ENCODE measurements at regions not wholly inside any gene's neighbourhood (a gene's known extent, or its start where the extent isn't known, plus 50 kb on each side); places are given as distances from the start of the nearest gene placed in this dataset.

- no peak for TF ChIP-seq ZFX (IDR thresholded peaks at IDR 0.05; ENCODE audit: borderline replicate concordance)
- no peak for TF ChIP-seq CTCF (IDR thresholded peaks at IDR 0.05)
- no peak overlapping the region for H3K27ac ChIP-seq
These were observed 214.9 kb upstream of the SYNDIG1 start for GRCh38 chr20:24254480-24254879.

DNA sequence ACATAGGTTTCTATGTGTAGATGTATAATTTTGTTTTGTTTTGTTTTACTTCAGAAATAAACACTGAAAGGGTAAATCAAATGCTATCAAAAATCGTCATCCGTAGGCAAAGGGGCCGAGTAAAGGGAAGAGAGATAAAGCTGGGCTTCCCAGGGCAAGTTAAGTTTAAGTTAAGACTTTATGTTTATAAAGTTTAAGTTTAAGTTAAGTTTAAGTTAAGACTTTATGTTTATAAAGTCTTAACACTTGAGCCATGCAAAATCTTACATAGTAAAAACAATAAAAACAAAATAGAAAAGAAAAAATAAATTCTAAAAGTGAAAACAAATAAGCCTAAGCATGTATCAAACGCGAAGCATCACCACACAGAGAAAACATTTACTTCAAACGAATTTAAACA, 216.1 kb upstream of the SYNDIG1 start:
- no peak overlapping the region for H3K27ac ChIP-seq
- TF ChIP-seq CTCF (IDR thresholded peaks at IDR 0.05), result no peak
- TF ChIP-seq ZFX (IDR thresholded peaks at IDR 0.05; ENCODE audit: borderline replicate concordance), result no peak

- no peak for TF ChIP-seq CTCF (IDR thresholded peaks at IDR 0.05)
- TF ChIP-seq ZFX (IDR thresholded peaks at IDR 0.05; ENCODE audit: borderline replicate concordance), result no peak
- no peak overlapping the region for H3K27ac ChIP-seq
These were observed 224.3 kb upstream of the SYNDIG1 start for GRCh38 chr20:24245094-24245493.

- no peak overlapping the region for H3K27ac ChIP-seq
- no peak for TF ChIP-seq CTCF (IDR thresholded peaks at IDR 0.05)
- TF ChIP-seq ZFX (IDR thresholded peaks at IDR 0.05; ENCODE audit: borderline replicate concordance), result no peak
These were observed 226.7 kb upstream of the SYNDIG1 start for GRCh38 chr20:24242763-24243162.

DNA sequence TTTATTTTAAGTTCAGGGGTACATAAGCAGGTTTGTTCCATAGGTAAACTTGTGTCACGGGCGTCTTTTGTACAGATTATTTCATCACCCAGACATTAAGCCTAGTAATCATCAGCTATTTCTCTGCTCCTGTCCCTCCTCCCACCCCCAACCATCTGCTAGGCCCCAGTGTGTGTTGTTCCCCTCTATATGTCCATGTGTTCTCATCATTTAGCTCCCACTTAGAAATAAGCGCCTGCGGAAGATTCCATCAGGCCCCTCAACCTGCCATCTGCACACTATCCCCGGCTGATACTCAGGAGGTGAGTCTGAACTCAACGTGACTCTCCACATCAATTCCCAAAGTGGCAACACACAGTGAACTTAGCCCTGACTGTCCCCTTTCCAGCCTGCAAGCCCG, 228.0 kb upstream of the SYNDIG1 start:
- no peak overlapping the region for H3K27ac ChIP-seq
- no peak for TF ChIP-seq ZFX (IDR thresholded peaks at IDR 0.05; ENCODE audit: borderline replicate concordance)
- TF ChIP-seq CTCF (IDR thresholded peaks at IDR 0.05), result no peak

- H3K27ac ChIP-seq, result no peak overlapping the region
- no peak for TF ChIP-seq CTCF (IDR thresholded peaks at IDR 0.05)
- TF ChIP-seq ZFX (IDR thresholded peaks at IDR 0.05; ENCODE audit: borderline replicate concordance), result no peak
These were observed 232.5 kb upstream of the SYNDIG1 start for GRCh38 chr20:24236963-24237362.

DNA sequence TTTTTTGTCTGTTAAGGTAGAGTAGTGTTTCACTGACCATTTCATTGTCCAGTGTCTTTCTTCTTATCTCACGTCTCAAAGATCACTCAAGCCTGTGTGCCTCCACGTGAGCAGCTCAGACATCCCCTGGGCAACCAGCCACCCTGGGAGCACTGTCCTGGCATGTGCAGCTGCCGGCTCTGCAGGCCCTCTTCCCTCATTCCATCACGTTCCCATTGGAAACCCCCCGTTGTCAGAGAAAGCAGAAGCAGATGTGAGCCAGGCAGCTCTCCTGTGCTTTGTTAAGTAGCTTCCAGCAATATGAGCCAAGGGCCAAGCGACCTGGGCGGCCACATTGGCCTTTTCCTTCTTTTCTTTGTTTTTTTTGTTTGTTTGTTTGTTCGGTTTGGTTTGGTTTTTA, 233.2 kb upstream of the SYNDIG1 start:
- TF ChIP-seq CTCF (IDR thresholded peaks at IDR 0.05) (no peak), ZFX (IDR thresholded peaks at IDR 0.05; ENCODE audit: borderline replicate concordance) (no peak)
- H3K27ac ChIP-seq, result no peak overlapping the region
